Fibroblast of skin of scalp (primary cell): ENCODE measurements at regions not wholly inside any gene's neighbourhood (a gene's known extent, or its start where the extent isn't known, plus 50 kb on each side); places are given as distances from the start of the nearest gene placed in this dataset.
"Not testable (repeated sequence)": the region's sequence is repeated elsewhere in the genome, so short reads cannot be mapped to it uniquely, and the experiment has no call there.

Experiments used
- DNase-seq: peaks from one replicate; pipeline ENCODE4 v3.0.0-alpha.2; 2013

DNA sequence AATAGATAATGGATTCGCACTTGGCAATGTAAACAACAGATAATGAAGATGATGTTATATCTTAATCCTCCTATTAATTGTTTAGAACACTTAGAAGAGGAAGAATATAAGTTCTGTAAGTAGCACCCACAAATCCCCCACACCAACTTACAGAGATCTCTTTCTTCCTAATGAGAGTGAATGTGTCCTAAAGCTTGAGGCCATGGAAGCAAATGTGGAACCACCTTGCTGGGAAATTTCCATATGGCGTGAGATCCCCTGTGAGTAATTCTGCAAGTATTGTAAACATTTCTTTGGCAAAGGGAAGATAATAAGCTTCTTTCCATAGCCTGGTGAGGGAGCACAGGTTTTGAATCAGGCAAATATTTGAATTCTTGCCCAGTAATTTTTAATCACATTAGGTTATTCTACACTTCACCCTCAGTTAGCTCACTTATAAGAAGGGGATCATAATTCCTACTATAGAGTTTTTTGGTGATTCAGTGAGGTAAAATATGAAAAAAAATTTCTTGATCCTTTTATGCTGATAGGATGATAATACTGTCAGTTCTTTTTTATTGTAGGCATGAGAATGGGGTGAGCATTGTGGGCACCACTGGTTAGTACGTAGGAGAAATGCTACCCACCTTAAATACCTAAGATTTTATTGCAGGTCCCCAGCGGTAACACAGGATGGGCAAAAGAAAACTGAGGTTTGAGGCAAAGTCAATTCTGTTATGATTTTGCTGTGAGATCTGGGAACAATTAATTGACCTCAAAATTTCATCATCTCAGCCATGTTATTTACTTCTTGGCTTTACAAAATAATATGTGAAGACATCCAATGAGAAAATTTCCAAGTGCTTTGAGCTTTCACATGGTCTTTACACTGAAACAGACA is 574.8 kb downstream of the PSAT1 start:
- peak; percentile 95 for DNase-seq

DNA sequence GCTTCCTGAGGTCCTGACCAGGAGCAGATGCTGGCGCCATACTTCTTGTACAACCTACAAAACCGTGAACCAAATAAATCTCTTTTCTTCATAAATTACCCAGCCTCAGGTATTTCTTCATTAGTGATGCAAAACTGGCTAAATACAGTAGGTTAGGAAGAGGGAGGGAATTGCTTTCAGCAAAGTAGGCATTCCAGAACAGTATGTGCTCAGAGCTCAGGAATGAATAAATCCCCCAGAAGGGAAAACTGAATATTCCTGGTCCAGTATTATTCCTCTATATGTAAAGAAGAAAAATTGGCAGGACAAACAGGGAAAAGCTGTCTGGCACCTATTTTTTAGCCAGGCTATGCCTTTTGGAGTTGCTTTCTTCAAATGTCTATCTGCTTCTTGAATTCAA is 577.1 kb downstream of the PSAT1 start:
- DNase-seq: peak; percentile 60

DNA sequence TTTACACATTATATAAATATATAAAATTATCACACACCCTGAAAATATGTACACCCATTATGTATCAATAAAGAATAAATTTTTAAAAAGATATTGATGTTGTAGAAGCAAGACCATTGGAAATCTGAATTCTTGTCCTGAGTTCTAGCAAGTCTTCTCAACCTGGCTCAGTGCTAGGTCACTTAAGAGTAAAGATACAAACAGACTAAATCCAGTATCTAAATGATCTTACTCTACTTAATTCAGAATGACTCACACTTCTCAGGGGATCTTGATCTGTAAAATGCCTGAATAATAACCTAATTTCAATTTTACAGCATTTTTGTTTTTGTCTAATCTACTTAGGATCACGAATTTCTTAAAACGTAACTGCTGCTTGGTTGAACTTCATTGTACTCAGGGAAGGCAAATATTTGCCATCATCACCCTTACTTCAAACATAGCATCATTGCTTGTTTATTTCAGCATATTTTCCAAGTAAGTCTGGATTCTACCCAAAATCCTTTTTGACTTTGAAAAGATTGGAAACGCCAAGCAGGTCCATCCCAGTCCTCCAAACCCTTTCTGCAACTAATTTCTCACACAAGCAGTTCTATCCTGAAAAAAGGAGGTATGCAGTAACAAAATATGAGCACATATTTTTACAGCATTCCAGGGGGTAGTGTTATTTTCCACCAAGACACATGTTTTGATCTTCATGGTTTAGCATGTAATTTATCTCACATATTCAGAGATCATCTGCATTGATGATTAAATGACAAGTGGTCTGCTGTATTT is 582.6 kb downstream of the PSAT1 start:
- peak; percentile 79 for DNase-seq

DNA sequence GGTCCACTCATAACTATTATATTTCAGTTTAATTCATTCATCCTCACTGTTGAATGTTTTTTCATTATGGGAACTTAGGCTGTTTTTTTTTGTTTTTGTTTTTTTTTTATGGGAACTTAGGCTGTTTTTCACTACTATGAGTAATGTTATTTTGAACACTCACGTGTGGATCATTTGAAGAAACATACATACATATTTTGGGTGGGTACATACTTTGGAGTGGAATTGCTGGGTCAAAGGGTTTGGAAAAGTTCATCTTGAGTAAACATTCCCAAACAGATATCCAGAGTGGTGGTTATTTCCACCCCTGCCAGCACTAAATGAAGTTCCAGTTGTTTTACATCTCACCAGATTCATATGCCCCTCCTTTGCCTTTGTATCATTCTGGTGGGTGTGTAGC is 584.4 kb downstream of the PSAT1 start:
- DNase-seq: no peak

DNA sequence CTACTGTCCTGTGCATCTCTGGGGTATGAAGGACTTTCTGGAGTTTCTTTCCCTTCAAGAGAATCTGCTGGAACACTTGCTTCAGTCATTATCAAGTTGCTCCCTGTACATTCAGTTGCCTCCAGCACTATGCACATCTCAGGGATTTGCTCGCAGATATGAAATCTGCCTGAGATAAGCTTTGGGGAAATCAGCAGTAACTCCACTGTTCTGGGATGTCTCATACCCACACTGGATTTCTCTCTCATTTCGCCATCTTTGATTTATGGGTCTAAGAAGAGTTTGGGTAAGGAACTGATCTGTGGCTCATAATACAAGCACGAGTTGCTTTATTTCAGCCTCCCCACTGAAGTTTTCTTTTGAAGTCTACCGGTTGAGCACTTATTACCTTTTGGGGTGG is 585.6 kb downstream of the PSAT1 start:
- no peak for DNase-seq

DNA sequence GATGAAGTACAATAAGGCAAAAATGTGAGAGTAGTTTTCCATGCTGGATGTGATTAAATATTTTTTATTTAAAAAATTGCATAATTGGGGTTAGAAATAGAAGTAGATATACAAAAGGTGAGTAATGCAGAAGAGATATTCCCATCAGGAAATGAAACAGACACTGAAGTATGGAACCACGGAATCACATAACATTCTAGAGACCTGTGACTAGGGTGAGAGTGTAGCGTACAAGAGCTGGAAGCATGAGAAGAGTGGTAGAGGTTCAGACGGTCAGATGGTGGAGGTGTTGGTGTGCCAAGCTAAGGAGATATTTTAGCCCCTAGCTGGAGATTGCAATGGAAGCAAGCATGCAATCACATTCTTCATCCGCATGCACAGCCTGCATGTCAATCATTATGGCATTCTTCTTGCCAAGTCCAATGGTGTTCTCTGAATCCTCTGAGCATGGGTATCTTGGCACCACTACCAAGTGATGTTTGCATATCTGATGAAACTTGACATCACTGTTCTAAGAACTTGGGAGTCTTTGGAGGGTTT is 587.8 kb downstream of the PSAT1 start:
- peak; percentile 22 for DNase-seq

DNA sequence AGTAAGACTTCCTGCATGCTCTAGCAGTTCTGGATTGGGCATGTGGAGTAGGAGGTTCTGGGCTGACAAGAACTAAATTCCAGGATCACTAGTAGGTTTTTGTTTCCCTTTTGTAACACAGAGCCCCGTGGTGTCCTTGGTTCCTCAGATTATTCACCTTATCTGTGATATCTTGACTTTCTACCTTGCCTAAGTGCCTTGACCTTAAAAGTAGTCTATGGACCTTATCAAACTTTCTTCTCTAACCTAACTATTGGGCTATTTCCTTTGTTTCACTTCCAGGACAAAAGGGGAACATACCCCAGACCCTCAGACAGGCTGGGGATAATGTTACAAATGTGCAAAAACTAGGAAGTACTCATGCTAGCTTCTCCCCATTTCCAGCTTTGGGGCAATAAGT is 595.3 kb downstream of the PSAT1 start:
- no peak for DNase-seq

DNA sequence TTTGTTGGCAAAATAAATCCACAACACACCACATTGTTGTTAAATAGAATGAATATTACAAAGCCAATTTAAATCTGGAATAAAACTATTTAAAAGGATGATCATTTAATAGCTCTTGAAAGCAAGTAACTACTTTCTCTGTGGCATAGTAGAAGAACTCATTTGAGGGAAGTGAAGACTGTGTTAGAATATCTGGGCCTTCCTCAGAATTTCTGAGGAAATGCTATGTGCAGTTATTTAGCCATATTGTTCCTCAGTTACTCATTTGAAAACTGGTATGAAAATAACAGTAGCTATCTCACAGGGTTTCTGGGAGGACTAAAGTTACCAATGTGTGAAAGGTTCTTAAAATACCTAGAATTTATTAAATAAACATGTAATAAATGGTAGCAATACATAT is 595.8 kb downstream of the PSAT1 start:
- no peak for DNase-seq

DNA sequence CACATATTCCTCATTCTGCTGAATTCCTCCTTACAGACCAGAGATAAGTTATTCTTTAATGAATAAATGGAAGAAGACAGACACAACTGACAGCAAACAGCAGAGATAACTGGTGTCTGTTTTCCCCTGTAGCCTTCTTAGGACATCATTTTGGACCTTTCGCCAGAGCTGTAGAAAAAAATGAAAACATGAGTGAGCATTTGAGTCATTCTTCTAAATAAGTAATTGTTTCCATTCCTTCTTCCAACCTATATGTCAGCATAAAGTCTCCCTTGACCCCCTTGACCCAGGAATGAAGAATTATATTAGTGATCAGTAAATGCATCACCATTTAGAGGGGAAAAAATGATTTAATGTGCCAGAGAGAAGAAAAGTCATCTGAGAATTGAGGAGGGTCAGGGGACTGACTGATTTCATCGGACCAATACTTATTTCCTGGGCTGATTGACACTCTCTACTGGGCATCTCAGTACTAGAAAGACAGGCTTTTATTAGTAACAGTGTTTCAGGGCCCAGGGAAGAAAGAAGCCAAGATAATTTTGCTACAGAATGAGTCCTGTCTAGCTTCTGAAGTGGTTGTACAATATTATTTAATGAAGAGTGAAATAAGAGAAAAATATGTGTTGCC is 597.0 kb downstream of the PSAT1 start:
- peak; percentile 20 for DNase-seq

DNA sequence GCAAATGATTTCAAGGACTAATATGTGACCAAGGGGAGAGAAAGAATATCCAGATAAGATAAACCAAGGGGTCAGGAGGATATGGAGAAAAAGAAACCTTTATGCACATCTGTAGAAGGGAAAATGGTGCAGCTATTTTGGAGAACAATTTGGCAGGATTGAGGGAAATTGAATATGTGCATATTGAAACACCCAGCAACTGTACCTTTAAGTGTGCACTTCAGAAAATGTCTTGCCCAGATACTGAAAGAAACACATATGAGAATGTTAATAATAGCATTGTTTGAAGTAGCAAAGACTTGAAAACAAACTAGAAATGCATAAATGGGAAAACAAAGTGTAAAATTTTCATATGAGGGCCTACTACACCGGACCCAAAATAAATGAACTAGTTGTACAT is 599.6 kb downstream of the PSAT1 start:
- no peak for DNase-seq

DNA sequence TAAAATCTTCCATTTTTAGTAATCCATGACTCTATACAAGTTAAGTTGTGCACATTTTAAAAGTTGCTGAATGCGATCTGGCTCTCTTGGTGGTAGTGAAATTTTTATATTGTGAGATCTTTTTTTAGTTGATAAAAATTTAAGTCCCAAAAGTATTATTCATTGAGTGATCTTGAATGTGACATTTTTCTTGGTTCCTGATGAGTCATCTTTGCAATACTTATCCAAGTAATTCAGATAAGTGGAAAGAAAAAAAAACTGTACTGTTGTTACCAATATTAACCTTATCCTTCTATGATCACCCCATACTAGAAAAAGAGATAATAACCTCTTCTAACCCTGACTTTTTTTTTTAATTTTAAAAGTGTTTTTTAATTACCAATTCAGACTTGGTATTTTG is 601.3 kb downstream of the PSAT1 start:
- DNase-seq: peak; percentile 34

DNA sequence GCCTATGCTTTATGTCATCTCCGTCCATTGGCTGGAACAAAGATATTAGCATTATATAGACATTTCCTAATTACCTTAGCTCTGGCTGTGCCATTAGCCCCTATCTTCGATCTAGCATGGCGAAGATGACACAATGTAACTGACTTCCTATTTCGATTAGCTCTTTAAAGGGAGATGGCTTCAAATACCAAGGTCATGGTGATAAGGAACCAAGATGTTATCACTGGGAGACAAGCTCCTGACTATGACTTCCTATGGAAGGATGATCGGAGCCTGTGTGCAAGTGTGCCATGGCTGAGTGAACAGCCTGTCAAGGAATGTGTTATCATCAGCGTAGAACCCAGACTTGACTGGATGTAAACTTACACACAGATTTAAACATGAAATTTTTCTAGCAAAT is 602.1 kb downstream of the PSAT1 start:
- no peak for DNase-seq

DNA sequence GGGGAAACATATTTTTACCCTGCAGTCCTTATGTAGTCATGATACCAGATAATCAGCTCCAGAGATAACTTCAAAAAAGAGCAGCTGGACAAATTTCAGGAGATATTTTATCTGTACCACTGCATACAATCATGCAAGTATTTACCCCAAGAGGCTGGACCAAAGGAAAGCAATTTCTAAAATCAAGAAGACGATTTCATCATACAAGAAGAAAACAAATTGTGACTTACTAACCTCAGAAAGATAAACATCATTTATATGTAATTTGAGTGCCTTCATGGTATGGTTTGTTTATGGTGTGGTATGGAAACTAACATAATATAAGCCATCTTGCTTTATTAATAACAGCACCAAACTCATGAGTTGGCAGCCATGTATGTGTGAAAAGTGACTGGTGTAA is 603.6 kb downstream of the PSAT1 start:
- DNase-seq: peak; percentile 36

DNA sequence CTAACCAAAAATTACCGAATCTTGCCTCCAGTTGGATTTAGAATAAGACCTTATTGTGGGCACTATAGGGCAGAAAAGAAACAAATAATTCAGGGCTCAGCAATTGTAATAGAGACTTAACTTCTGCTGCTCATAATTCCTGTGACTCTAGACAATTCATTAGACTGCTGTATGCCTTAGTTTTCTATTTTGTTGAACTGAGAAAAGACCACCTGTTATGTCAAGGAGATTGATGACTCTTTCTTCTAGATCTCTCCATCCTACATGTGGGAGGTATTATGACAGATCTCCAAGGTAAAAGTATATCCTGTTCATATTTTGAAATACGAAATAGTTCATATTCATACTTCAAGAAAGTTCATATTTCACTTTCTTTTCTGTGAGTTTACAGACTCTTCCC is 605.1 kb downstream of the PSAT1 start:
- DNase-seq: no peak

DNA sequence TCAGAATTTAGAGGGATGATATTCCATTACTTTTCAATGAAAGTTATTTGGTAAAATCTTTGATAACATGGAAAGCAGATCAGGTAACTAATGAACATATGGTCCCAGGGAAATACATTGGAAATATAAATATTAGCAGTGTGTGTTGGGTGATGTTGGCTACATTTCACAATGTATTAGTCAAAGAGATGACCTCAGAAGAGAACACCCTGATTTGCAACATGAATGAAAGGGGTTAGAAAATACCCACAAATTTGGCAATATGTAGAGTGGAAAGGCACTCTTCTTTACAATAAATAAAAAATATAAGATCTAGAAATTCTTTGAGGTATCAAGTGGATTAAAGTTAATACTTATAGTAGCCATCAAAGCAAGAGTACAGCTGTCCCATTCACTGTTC is 606.7 kb downstream of the PSAT1 start:
- DNase-seq: peak; percentile 20

DNA sequence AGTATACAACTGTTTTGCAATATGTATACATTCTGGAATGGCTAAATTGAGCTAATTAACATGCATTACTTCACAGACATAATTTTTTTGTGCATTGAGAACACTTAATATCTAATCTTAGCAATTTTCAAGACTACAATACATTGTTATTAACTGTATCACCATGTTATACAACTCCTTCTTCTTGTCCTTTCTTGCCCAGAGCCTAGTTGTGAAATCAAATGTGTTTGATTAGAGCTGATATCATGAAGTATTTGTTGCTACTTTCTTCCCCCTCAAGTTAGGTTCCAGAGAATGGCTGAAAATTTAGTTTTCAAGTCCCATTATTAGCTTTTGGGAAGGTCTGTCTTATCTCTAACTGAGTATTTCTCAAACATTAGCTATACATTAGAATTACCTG is 607.8 kb downstream of the PSAT1 start:
- DNase-seq: no peak

DNA sequence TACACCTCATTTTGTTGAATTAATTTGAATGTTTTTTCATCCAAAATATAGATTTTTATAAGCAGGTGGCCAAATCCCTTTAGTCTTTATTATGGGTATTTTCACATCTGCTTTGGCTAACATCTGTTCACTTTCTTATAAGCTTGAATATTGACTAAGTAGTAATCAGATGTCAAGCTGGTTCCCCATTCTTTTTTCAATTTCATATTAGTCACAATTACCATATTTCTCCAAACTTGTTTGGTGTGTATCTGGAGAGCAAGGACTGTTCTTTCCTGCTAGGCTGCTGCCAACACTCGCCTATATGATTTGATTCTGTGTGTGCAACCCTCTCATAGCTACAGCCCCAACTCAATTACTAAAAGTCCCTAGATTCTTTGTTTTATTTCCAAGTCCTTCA is 608.5 kb downstream of the PSAT1 start:
- no peak for DNase-seq

DNA sequence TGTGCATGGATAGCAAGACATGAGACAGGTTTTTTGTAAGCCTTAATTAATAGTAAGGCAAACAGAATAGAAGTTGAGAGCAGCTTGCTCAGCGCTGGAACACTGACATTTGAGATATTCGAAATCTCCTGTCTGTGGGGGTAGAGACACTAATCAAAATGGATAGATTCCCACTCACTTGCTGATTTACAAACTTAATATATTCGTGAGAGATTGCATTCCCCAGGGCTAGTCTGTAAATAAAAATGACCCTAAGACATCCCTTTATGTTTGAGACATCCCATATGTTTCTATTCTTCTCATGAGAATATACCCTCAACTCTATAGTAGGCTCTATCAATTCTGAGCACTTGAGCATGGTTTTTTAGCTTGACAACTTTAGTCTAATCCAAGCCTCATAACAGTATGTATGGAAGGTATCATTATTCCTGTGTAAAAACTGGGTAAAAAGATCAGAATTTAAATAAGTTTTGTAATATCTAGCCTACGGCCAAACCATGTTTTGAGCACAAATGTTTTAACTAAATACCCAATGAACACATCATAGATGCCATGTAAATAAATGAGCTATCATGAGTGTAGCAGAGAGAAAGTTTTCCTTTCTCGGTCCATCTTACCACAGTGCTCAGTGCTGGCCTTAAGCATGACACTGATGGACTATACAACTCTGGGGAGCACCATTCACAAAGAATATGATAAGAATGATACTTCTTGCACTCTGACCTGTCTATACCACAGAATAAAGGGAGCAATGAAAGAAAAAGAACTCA is 609.2 kb downstream of the PSAT1 start:
- no peak for DNase-seq

DNA sequence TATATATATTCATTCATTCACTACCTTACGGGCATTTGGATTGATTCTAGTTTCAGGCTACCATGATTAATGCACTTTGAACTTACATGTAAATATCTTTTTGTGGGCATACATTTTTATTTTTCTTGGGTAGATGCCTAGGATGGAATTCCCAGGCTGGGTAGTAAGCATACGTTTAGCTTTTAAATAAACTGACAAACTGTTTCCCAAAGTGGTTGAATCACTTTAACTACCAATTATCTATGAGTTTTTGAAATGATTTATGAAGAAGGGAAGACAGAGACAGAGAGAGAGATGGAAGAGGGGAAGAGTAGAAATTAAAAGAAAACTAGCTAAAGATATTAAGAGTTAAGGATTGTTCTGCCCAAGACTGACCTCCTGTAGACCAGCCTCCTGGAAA is 612.6 kb downstream of the PSAT1 start:
- DNase-seq: peak; percentile 61

DNA sequence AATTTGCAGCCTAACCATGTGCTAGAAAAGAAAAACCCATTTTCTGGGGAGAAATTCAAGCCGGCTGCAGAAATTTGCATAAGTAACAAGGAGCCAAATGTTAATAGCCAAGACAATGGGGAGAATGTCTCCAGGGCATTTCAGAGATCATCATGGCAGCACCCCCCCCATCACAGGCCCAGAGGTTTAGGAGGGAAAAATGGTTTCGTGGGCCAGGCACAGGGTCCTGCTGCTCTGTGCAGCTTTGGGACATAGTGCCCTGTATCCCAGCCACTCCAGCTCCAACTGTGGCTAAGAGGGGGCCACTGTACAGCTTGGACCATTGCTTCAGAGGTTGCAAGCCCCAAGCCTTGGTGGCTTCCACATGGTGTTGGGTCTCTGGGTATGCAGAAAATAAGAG is 620.0 kb downstream of the PSAT1 start:
- DNase-seq: not testable (repeated sequence)

DNA sequence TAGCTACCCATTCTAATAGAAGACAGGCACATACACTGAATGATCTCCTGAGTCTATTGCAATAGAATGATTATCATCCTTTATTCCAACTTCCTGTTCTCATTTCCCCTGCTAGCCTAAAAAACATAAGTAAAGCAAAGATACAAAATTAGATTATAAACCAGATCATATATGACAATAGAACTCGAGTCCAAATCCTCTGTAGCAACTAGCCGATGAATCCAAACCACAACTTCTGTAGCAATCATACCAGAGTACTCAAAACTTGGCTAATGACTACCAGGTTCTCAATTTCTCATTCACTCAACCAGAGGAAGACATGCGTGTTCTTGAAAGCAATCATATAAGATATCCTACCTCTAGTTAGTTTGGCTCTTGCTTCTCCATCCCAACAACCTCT is 622.1 kb downstream of the PSAT1 start:
- no peak for DNase-seq

DNA sequence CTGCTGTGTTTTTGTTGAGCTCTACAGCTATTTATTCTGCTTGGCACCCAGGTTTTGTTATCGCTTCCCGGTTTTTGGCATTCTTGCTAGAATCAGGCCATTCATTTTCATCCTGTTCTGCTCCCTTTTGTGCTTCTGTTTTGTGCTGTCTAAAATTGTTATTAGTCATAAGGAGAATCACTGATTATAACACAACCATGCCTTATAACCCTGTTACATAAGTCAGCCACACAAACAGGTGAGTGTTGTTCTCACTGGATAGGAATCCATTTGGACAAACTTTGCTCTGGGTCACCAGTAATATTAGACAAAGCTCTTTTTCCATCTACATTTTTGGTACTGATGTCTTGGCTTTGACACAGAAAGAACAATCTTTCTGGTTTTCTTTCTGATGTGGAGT is 622.8 kb downstream of the PSAT1 start:
- DNase-seq: no peak

DNA sequence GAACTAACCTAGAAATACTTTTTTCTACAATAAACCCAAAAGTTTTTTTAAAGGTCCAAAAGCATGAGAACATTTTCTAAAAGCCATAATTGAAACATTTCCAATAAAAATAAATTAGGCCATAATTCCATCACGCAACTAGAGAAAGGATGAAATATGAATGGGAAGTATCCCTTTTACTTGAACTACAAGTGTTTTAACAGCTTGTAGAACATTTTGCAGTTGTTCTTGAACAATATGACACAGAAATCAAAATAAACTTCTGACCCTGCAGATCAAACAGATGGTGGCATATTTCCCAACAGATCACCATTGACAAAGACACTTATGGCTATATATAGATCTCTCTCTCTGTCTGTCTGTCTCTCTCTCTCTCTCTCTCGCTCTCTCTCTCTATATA is 624.4 kb downstream of the PSAT1 start:
- no peak for DNase-seq
